Left cardiac atrium (tissue), 4 donors: ENCODE measurements at regions not wholly inside any gene's neighbourhood (a gene's known extent, or its start where the extent isn't known, plus 50 kb on each side); places are given as distances from the start of the nearest gene placed in this dataset.
"Not testable (repeated sequence)": the region's sequence is repeated elsewhere in the genome, so short reads cannot be mapped to it uniquely, and the experiment has no call there.

Source experiments
- ATAC-seq, 2 donors: fragments of 200-7000 bp; cut with Tn5 transposase; one replicate each; pipeline ENCODE4 v1.9.1; 2020; ENCODE audit warnings: mild to moderate bottlenecking in 2 of 2, moderate library complexity in 2 of 2
- DNase-seq: peaks from one replicate; pipeline ENCODE4 v3.0.0-alpha.2; 2020
- intact Hi-C, 2 donors: fragments of 100-400 bp; cut with DNase I; formaldehyde crosslinking; loops; one replicate each; pipeline versions ENCODE4 v1.14.1 to v1.15.1; 2022 to 2023
- donor health status: DM: no; HTN: yes; CAD: no.
- donor health status: DM: no; HTN: yes; CAD: no; lungs with severe emphysema.
- donor health status: DM: yes; HTN: yes; CAD: no.
- donor health status: Dilated cardiomyopathy.

DNA sequence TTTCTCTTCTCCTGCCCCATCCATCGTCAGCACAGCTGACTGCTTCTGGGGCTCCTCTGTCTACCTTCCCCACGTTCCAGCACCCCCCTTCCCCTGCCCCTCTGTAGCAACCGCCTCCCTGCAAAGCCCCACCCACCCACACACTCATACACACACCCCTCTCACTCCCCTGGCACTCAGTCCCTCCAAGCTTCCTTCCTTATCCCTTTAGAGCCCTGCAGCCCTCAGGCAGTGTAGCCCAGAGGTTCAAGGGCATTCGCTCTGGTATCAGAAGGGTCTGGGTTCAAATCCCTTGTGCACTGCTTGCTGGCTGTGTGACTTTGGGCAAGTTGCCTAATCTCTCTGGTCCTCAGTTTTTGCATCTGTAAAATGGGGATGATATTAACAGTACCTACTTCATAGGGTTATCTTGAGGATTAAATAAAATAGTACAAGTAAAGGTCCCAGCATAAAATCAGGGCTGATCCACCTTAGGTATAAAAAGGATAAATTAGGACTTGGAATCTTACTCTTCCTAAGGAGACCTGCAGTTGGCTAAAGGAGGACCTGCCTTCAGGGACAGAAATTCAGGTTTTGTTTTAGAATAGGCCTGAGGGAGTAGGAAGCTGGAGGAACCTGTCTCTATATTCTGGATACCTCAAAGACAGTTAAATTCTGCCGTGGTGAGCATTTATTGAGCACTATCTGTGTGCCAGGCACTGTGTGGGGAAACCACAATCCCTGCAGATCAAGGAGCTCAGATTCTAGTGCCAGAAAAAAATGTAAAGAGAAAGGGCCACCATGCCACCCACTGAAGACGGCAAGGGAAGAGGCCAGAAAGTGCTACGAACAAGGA is 94.1 kb downstream of the SNX5 start:
- ATAC-seq (peak; percentile 45 to 83), DNase-seq (no peak)
- intact Hi-C loops, result no loop called here

DNA sequence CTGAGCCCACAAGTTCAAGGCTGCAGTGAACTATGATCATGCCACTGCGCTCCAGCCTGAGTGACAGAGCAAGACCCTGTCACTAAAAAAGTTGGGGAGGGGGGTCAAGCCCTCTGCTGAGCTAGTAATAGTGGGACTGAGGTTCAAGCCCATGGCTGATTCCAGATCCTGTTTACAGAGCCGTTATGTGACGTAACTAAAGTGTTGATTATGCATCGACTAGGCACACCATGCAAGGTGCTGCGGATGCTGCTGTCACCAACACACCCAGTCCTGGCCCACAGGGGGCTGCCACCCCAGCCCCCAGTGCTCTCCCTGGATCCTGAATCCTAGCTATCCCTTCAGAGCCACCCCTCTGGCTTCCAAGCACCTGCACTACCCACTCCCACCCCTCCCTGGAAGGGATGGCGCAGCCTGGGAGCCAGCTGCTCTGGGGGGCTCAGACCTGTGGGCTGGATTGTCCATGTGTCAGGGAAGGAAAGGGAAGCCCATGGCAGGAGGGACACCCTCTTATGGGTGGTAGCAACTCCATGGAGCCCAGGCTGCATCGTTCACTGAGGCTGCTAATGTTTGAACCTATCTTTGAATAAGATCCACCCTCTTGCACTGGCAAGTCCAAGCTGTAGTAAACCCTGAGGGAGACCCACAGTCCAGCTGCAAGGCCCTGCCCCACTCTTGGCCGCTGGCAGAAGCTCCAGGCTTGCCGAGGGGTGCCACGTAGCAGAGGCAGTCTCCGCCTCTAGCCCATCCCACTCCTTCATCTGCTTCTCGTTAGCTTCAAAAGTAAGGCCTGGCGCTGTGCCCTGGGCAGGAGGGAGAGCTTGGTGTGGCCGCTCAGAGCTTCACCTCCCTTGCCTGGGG is 95.0 kb downstream of the SNX5 start:
- intact Hi-C loops, result no loop called here
- peak; percentile 85 to 92 for ATAC-seq
- DNase-seq, result peak; percentile 90

GRCh38 chr20:17872959-17873358 is 95.6 kb downstream of the SNX5 start:
- no peak for DNase-seq
- intact Hi-C loops, result no loop called here
- no peak for ATAC-seq

GRCh38 chr20:17872434-17872833 is 96.2 kb downstream of the SNX5 start:
- DNase-seq (no peak), ATAC-seq (no peak)
- intact Hi-C loops, result no loop called here

DNA sequence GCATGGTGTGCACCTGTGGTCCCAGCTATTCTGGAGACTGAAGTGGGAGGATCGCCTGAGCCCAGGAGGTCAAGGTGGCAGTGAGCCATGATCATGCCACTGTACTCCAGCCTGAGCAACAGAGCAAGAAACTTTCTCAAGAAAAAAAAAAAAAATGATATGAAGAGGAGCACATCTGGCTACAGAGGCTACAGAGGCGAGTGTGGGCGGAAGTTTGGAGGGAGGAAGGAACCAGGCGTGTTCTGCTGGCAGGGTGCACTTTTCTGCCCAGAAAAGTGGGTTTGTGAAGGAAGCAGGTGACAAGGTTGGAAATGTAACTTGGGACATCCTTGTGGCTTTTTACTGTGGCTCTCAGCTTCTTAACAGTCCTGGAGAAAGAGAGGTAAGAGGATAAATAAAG is 96.7 kb downstream of the SNX5 start:
- ATAC-seq (no peak), DNase-seq (no peak)
- intact Hi-C loops, result no loop called here

DNA sequence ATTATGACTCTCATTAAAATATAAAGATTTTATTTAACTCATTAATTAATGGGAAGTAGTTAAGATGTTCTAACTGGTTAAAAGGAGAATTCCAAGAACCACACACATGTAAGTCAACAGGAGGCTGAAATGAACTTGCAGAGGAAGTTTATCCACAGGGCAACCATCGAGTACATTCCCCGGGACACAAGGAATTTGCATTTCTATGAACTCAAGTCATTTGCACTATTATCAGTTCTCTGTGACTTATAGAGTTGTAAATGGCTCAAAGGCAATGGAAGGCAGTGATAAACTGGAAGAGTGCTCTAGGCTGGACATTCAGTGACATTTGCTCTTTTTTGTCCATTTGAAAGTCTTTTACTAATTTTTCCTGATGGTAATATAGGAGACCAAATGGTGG is 97.4 kb downstream of the SNX5 start:
- ATAC-seq (no peak), DNase-seq (no peak)
- intact Hi-C loops, result no loop called here

DNA sequence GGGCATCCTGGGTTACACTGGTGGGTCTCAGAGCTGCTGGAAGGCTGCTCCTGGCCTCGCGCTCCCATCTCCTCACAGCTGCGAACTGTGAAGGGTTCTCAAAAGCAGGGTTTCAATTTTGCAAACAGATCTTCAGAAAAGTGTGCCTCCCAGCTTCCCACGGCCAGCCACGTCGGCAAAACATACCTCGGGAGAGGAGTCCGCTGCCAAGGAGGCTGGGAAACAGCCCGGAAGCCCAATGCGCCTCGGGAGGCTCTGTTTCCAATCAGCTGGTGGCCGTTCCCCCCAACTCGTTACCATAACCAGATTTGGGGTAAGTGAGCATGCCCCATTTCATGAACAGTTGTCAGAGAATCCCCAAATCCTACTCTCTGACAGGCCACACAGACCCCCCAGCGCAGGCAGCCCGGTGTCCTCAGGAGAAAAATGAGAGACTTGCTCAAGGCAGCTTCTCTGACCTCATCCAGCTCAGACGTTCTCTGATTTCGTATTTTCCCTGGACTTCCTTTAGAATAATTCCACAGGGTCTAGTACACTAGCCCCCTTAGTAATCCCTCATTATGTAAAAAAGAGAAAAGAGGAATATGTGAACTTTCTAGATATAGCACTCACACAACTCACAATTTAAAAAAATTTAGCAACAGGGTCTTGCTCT is 98.4 kb downstream of the SNX5 start:
- intact Hi-C loops, result no loop called here
- no peak for DNase-seq

GRCh38 chr20:17869295-17869994 is 99.1 kb downstream of the SNX5 start:
- ATAC-seq (no peak), DNase-seq (no peak)
- intact Hi-C loops, result no loop called here

More for the DNA sequence above, 98.4 kb downstream of the SNX5 start:
- no peak for ATAC-seq

DNA sequence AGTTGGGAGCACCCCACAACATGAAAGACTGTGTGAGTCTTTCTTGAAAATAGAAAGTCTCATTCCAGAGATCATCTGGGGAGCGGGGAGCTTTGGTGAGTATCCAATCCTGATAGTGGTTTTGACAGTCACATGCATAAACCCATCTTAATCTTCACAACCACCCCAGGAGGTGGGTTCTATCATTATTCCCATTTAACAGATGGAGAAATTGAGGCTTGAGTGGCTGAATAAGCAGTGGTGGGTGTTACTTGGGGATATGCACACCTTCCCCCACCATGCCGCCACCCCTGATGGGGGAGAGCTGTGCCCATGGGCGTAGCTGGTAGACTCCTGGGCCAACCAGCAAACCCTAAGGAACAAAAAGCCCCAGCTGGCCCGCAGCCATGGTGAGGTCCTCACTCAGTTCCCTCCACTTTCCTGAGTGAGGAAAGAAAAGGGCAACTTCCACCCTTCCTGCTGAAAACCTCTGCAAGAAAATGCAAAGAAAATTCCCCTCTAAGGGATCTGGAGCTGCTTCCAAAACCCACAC is 99.8 kb downstream of the SNX5 start:
- ATAC-seq (no peak), DNase-seq (no peak)
- intact Hi-C loops, result no loop called here

- intact Hi-C loops, result no loop called here
- no peak for ATAC-seq
Measured at GRCh38 chr20:17868151-17868550, 100.4 kb downstream of the SNX5 start.

GRCh38 chr20:17867131-17867925 is 101.3 kb downstream of the SNX5 start:
- no peak for DNase-seq
- no peak for ATAC-seq
- intact Hi-C loops, result no loop called here

More at GRCh38 chr20:17868151-17868550, 100.4 kb downstream of the SNX5 start:
- no peak for DNase-seq

DNA sequence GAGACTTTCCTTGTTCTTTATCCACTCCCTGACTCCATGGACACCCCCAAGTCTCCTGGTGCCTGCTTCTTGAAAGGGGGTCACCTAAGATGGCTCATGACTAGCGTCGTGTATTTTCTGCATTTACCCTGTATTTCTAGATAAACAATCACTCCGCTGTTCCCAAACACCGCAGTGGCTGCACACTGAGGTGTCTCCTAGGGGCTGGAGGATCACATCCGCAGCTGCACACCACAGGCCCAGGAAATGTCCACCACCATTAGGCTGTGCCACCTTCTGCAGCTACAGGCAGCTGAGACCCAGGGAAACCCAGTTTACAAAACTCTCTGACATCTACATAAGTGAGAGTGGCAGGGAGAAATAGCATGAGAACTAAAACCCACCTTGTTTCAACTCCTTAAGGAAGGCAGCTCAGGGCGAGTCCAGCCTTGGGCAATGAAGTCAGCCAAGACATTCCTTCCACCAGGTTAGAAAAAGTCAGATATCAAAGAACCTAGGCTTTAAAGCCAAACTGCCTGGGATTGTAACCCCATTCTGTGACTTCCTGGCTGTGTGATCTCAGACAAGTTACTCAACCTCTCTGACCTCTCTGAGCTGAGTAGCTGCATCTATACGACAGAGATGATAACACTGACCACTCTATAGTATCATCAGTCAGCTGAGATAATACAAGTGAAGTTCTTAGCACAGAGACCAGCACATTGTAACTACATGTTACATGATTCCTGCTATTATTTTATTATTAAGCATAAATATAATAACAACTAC is 102.2 kb downstream of the SNX5 start:
- ATAC-seq (no peak), DNase-seq (no peak)
- intact Hi-C loops, result no loop called here

GRCh38 chr20:17863577-17864292 is 104.9 kb downstream of the SNX5 start:
- ATAC-seq (peak; percentile 71 to 79), DNase-seq (peak; percentile 48)
- intact Hi-C loops, result no loop called here

GRCh38 chr20:17863209-17863576 is 105.4 kb downstream of the SNX5 start:
- intact Hi-C loops, result no loop called here
- no peak for ATAC-seq
- no peak for DNase-seq

- DNase-seq (no peak), ATAC-seq (no peak)
- intact Hi-C loops, result no loop called here
Measured at GRCh38 chr20:17862171-17862570, 106.4 kb downstream of the SNX5 start.

GRCh38 chr20:17861620-17862019 is 107.0 kb downstream of the SNX5 start:
- intact Hi-C loops, DNase-seq, ATAC-seq: not testable (repeated sequence)
